Gastrocnemius medialis (tissue), 4 donors: ENCODE measurements at regions not wholly inside any gene's neighbourhood (a gene's known extent, or its start where the extent isn't known, plus 50 kb on each side); places are given as distances from the start of the nearest gene placed in this dataset.

Experiments used
- POLR2A ChIP-seq, 2 donors: fragments of 450-650 bp; IDR thresholded peaks; one replicate each; pipeline ENCODE4 v1.6.1; 2017; ENCODE audit warnings: antibody characterized with exemption in 2 of 2, mild to moderate bottlenecking in 2 of 2, moderate library complexity in 2 of 2
- TF ChIP-seq, protein P1 (sequence below), 5 experiments: fragments of 450-650 bp in 3 of 5; fragments of 200-600 bp in 2 of 5; sonication (generic) in 2 of 5; IDR thresholded peaks in 4 of 5; conservative IDR thresholded peaks in 1 of 5; 1 replicate in 4 of 5; 2 replicates in 1 of 5; pipeline ENCODE4 v1.5.1; 2016 to 2019; ENCODE audit warnings: antibody characterized with exemption in 5 of 5, mild to moderate bottlenecking in 3 of 5, moderate library complexity in 3 of 5

DNA sequence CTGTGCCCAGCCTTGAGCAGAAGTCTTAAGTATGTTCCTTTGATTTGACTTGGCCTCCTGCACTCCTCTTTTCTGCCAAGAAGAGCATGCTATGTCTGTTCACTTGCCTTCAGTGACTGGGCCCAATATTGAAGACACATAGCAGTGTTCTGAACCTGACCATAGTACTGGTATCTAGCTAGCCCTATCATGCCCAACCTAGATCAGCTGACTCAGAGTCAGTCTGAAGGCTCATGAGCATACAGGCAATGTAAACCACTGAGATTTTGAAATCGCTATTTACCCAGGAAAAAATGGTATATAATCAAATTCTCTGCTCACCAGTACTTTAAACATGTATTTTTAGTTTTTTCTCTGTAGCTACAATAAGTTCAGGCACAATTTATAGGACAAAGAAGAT lies 129.4 kb downstream of the TANC2 start:
- TF ChIP-seq, protein P1, sequence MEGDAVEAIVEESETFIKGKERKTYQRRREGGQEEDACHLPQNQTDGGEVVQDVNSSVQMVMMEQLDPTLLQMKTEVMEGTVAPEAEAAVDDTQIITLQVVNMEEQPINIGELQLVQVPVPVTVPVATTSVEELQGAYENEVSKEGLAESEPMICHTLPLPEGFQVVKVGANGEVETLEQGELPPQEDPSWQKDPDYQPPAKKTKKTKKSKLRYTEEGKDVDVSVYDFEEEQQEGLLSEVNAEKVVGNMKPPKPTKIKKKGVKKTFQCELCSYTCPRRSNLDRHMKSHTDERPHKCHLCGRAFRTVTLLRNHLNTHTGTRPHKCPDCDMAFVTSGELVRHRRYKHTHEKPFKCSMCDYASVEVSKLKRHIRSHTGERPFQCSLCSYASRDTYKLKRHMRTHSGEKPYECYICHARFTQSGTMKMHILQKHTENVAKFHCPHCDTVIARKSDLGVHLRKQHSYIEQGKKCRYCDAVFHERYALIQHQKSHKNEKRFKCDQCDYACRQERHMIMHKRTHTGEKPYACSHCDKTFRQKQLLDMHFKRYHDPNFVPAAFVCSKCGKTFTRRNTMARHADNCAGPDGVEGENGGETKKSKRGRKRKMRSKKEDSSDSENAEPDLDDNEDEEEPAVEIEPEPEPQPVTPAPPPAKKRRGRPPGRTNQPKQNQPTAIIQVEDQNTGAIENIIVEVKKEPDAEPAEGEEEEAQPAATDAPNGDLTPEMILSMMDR (IDR thresholded peaks at IDR 0.05 in 4 of 5, conservative IDR thresholded peaks at IDR 0.05 in 1 of 5), result no peak
- no peak for TF ChIP-seq POLR2A (IDR thresholded peaks at IDR 0.05)
